Stimulated activated naive CD4-positive, alpha-beta T cell treated with Interleukin-2 at 50 U/mL for 16 hours (primary cell): ENCODE measurements at regions not wholly inside any gene's neighbourhood (a gene's known extent, or its start where the extent isn't known, plus 50 kb on each side); places are given as distances from the start of the nearest gene placed in this dataset.

Experiments used
- DNase-seq: peaks from one replicate; lab custom pipeline; 2025; lab: John Stamatoyannopoulos, UW

DNA sequence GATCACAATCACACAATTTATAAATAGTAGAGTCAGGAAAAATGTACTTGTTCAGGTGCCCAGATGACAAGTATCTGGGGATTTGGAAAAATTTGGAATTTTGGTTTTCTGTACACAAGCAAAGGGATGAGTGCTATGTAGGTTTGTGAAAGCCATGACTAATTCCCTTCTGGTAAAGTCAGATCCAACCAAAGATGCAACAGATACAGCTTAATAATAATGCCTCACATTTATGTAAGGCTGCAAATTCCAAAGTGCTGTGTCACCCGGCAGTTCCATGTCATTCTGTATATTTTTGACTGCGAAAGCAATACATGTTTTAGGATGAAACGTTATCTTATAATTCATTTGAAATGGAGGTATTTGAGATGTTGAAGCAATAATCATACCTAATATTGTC lies 102.7 kb upstream of the AGBL1 start:
- no peak for DNase-seq

- DNase-seq, result no peak
Observed at GRCh38 chr15:85977586-85977985, 102.1 kb upstream of the AGBL1 start.

- no peak for DNase-seq
Observed at GRCh38 chr15:85979929-85980328, 99.7 kb upstream of the AGBL1 start.

GRCh38 chr15:85980946-85981345 lies 98.7 kb upstream of the AGBL1 start:
- no peak for DNase-seq

DNA sequence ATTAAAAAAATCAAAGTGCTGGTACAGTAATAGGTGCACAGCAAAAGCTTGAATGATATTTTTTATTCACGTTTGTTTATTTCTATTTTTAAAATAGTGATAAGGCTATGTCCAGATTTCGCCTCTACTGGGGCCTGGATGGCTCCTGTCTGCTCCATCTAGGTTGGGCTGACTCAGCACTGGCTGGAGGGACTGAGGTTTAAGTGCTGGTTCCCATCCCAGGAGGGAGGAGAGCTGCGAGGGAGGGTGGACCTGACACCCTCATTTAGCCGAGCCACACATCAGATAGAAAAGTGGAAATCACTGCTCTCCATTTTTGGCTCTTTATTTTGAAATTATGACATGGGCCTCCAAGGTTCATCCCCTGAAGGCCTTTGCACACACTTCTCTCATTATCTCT lies 95.4 kb upstream of the AGBL1 start:
- DNase-seq, result no peak

DNA sequence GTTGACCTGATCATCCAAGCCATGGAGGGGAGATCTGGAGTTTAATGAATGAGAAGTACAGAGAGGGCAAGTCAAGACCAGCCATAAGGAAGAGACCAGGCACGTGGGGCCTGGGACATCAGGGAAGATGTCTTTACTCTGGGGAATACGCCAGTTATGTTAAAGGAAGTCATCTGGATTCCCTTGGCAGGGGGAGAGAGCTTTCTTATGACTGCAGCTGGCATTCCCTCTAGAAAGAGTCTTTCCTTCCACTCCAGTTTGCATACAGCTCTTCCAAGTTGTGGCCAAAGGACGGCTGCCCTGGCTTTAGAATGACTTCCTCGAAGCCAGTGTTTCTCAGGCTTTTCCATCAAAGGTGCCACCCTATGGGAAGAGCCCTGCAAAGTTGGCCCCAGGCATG lies 93.6 kb upstream of the AGBL1 start:
- DNase-seq, result no peak

DNA sequence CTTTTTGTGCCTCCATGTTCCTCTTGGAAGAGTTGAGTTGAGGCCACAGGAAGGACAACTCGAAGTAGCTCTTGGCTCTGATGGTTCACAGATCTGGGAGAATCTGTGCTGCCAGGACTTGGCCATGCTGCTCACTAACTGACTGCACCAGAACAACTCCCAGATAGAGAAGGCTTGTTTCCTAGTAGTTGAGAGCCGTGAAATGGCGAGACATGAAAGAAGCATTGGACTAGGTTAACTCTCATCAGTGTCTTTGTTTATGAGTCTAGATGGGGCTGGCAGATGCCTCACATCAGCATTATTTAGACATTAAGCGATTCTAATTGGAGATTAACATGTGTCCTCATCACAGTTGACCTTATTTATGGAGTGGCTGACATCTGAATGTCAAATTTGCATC lies 92.9 kb upstream of the AGBL1 start:
- DNase-seq, result no peak

DNA sequence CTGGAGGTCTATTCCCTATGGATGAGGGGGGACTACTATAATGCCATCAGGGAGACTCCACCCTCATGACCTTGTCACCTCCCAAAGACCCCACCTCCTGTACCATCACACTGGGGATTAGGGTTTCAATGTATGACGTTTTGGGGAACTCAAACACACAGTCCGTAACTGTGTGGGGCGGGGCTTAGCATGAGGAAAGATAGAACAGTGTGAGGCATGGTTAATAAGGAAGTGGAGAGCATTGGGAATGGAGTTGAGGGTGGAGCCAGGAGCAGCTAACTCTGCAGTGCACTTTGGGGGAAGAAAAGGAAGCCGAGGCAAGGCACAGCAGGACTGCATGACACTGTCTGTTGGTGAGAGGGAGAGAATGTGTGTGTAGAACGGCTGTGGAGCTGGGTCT lies 90.9 kb upstream of the AGBL1 start:
- DNase-seq, result no peak

- DNase-seq, result no peak
Observed at GRCh38 chr15:85992224-85992623, 87.4 kb upstream of the AGBL1 start.

- DNase-seq, result no peak
Observed at GRCh38 chr15:85993116-85993515, 86.6 kb upstream of the AGBL1 start.

- DNase-seq, result no peak
Observed at GRCh38 chr15:85997618-85998017, 82.1 kb upstream of the AGBL1 start.

DNA sequence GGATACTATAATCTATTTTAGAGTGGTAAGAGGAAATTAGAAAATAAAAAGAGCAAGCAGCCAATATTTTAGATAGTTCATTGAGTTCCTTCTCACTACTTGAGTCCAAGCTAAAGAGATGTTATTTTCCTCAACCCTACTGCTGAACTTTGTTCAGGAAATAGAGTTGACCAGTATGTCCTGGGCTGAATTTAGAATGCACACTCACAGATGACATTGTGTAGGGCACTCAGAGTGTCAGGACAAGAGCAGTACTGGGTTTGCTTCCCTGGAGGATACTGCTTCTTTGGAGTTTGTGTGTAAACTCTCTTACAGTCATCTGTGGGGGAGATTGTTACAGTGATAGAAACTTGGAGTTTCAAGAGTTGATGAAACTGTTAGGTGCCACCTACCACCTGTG lies 80.0 kb upstream of the AGBL1 start:
- DNase-seq, result no peak

- DNase-seq, result no peak
Observed at GRCh38 chr15:86001200-86001599, 78.5 kb upstream of the AGBL1 start.

DNA sequence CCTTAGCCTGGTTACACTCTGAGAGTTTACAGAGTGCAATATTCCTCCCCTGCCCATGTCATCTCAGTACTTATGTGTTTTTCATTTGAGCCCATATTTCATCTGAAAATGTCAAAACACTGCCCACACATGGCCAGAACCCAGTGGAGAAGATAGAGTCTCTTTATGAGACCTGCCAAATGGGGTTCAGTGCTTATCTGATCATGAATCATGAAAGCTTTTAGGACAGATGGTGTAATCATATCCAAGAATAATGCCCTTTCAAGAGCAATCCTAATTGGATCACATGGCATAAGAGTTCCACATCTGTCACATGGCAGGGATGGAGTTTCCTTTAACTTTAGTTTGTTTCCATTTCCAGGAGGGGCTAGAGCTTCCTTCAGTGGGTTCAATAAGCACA lies 77.2 kb upstream of the AGBL1 start:
- no peak for DNase-seq

DNA sequence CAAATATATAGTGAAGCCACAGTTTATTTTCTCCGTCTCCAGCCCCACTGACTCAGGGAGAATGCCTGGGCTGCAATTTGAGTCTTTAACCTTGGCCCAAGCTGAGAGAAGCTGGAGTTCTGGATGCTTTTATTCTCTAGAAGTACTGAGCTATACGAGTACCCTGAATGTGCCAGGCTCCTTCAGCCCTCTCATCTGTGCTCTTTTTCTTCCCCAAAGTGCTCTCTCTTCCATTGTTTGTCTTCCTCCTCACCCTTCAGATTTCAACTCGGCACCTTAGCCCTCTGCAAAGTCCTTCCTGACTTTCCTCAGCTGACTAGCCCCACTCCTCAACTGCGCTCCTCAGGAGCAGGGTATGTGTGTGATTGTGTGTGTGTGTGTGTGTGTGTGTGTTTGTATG lies 75.6 kb upstream of the AGBL1 start:
- DNase-seq, result no peak

GRCh38 chr15:86006546-86006945 lies 73.1 kb upstream of the AGBL1 start:
- DNase-seq, result no peak

- DNase-seq, result no peak
Observed at GRCh38 chr15:86009727-86010126, 69.9 kb upstream of the AGBL1 start.

GRCh38 chr15:86010398-86010797 lies 69.3 kb upstream of the AGBL1 start:
- no peak for DNase-seq

GRCh38 chr15:86010891-86011290 lies 68.8 kb upstream of the AGBL1 start:
- DNase-seq, result no peak

DNA sequence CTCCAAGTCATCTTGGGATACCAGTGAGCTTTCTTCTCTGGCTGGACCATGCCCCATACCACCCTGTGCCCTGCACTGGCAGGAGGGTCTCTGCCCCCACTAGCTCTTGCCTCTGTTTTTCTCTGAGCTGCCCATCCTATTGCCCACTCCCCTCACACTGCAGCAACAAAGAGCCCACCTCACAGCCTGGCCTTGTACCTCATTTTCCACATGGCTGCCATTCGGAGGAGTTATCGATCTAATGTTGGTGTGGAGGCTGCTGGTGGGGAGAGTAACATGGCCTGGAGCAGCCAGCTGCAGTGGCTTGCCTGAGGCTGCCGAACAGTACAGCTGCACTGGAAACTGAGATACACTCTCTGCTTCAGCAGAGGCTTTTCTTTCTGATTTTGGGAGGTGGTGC lies 65.7 kb upstream of the AGBL1 start:
- DNase-seq, result no peak

- DNase-seq, result no peak
Observed at GRCh38 chr15:86016750-86017149, 62.9 kb upstream of the AGBL1 start.

DNA sequence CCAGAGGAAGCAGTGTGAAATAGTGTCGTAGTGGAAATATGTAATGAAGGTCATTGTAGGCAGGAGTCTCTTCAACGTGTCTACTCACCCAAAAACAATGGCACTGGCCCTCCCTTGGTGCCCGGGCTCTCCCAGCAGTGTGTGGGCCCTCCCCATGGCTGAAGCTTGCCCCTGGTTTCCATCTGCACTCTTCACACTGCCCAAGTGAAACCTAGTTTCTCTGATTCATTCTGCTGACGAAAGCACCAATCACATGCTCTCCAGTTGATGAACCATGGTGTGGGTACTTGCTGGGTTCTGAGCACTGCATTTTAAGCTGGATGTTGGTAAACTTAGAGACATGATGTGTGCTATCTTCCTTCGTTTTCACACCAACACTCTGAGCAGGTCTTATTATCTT lies 61.0 kb upstream of the AGBL1 start:
- DNase-seq, result no peak

DNA sequence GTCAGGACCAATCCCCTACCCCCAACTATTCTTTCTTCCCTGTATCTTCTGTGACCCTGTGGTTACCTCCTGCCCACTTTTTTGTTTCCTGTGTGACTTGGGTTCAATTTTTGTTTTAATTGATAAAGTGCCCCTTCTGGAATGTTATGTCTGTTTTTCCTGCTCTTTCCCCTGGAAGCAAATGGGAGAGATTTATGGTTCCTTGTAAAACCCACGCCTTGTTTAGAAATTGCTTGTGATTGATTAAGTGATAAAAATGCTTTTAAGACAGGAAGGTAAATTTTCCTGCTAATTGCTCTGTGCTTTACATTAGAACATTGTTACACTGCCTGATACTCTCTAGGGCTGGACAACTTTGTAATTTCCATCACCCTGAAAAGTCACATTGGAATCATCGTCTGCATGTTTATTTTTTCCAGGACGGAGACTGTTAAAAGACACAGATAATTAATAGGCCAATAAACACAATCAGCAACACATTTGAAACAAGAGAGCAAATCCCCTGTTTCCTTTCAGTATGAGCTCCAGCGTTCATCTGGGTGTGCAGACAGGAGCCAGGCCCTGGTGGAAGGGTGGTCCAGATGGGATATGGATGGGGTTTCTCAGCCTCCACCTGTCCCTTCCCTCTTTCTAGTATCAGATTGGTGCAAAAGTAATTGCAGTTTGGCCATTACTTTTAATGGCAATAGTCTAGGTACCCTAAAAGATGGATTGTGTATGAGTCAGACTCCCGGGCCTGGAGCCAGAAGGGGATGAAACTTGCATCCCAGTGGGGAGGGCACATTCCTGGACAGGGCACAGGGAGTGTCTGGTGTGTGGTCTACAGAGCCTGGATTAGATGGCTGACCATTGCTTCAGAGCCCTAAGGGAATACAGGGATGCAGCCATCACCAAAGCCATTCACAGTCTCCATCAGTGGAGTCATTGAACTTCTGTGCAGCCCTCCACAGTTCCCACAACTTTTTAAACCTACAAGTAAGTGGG lies 58.1 kb upstream of the AGBL1 start:
- no peak for DNase-seq

GRCh38 chr15:86028961-86029360 lies 50.7 kb upstream of the AGBL1 start:
- DNase-seq, result no peak
